SU-DHL-6 (cell line): ENCODE measurements at regions not wholly inside any gene's neighbourhood (a gene's known extent, or its start where the extent isn't known, plus 50 kb on each side); places are given as distances from the start of the nearest gene placed in this dataset.

Experiments
- EZH2phosphoT487 ChIP-seq: fragments of 200-600 bp; sonication (generic), shearing (Covaris generic); conservative IDR thresholded peaks from 2 replicates; pipeline ENCODE4 v1.6.1; 2018; ENCODE audit warnings: mild to moderate bottlenecking, antibody characterized with exemption, low read length, moderate library complexity, mixed read lengths
- TF ChIP-seq, protein P1 (sequence below): fragments of 200-600 bp; sonication (generic); IDR thresholded peaks from one replicate; pipeline ENCODE4 v1.5.1; 2017; ENCODE audit warnings: antibody characterized with exemption, mild to moderate bottlenecking, low read length, moderate library complexity; ENCODE audit not compliant: insufficient read depth, poor library complexity, severe bottlenecking

DNA sequence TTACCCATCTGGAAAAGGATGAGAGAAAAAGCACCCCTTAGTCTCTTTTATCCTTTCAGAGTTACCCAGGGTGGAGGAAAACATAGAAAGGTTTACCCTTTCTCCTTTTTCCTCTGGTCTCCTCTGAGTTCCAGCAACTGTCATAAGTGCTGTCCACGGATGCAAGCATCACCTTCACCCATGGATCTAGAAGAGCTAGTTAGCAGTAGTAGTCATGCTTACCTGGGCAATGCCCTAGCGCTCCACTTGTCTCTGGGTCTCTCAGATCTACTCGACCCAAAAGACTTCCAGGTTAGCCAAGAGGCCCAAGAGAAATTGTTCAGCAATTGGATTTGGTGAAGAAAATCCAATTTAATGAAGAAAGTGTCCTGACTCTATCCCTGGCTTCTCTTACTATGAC is 656.2 kb upstream of the PTPRD start:
- TF ChIP-seq, protein P1, sequence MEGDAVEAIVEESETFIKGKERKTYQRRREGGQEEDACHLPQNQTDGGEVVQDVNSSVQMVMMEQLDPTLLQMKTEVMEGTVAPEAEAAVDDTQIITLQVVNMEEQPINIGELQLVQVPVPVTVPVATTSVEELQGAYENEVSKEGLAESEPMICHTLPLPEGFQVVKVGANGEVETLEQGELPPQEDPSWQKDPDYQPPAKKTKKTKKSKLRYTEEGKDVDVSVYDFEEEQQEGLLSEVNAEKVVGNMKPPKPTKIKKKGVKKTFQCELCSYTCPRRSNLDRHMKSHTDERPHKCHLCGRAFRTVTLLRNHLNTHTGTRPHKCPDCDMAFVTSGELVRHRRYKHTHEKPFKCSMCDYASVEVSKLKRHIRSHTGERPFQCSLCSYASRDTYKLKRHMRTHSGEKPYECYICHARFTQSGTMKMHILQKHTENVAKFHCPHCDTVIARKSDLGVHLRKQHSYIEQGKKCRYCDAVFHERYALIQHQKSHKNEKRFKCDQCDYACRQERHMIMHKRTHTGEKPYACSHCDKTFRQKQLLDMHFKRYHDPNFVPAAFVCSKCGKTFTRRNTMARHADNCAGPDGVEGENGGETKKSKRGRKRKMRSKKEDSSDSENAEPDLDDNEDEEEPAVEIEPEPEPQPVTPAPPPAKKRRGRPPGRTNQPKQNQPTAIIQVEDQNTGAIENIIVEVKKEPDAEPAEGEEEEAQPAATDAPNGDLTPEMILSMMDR = no peak
- no peak for TF ChIP-seq EZH2phosphoT487
